Left ventricle myocardium superior (tissue), 1 donor: ENCODE measurements at regions not wholly inside any gene's neighbourhood (a gene's known extent, or its start where the extent isn't known, plus 50 kb on each side); places are given as distances from the start of the nearest gene placed in this dataset.

Experiments used
- ATAC-seq: fragments of 200-7000 bp; cut with Tn5 transposase; one replicate; pipeline ENCODE4 v1.9.1; 2020; ENCODE audit warnings: mild to moderate bottlenecking, moderate library complexity
- DNase-seq: peaks from one replicate; pipeline ENCODE4 v3.0.0-alpha.2; 2020
- intact Hi-C: fragments of 100-400 bp; cut with micrococcal nuclease; formaldehyde crosslinking; loops from one replicate; pipeline ENCODE4 v1.11.0; 2022
- donor health status: DM: no; HTN: yes; CAD: no; lungs with severe emphysema.

DNA sequence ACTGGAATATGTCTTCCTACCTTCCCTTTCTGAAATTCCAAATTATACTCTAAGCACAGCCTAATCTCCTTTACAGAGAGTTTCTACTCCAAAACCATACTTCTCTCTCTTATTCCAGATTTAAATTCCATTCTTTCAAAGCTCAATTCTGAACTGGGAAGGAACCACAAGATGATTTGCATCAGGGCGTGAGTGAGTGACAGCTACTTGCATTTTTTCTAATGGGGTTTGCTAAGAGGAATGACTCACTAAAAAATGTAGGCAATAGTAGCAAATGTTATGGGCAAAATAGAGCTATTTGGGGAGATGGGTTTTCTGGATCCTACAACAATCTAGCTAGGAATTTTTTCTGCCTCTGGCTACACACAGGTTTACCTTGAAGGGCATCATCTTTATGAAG is 244.6 kb upstream of the PSMD7 start:
- intact Hi-C loops, result no loop called here
- no peak for DNase-seq
- no peak for ATAC-seq

DNA sequence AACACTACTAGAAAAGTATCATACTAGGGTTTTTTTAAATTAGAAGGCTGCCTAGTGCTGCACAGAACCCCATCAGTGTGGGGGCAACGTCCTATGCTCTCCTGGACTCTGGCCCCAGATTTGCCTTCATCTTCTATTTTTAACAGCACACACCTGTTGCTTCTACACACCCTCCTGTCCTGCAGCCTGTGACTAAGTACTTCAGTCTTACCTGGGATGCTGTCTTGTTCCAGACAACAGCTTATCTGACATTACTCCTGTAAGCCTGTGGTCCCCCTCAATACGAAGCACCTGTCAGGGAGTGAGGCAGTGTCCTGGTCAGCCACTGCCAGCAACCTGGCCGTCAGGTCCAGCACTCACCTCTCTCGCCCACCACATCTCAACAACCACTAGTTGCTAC is 247.6 kb upstream of the PSMD7 start:
- ATAC-seq (no peak), DNase-seq (no peak)
- intact Hi-C loops, result no loop called here

DNA sequence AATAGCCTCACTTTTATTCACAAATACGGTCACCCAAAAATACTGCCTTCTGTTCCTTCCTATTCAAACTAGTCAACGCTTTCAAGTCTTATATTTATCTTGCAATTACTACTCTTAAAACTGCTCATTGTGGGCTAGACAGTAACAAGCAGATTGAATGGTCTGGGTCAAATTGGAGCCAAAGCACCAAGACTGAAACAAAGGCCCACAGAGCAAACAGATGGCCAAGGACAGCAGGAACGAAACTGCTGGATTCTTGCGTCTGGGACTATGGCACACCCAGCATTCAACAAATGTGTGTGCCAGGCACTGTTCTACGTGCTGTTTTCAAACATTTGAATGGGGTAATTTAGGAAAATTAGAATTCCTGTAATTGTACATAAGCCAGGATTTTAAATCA is 250.1 kb upstream of the PSMD7 start:
- intact Hi-C loops, result no loop called here
- DNase-seq (no peak), ATAC-seq (no peak)

- DNase-seq (no peak), ATAC-seq (no peak)
- intact Hi-C loops, result no loop called here
These were observed 251.1 kb upstream of the PSMD7 start for GRCh38 chr16:74045513-74045912.

DNA sequence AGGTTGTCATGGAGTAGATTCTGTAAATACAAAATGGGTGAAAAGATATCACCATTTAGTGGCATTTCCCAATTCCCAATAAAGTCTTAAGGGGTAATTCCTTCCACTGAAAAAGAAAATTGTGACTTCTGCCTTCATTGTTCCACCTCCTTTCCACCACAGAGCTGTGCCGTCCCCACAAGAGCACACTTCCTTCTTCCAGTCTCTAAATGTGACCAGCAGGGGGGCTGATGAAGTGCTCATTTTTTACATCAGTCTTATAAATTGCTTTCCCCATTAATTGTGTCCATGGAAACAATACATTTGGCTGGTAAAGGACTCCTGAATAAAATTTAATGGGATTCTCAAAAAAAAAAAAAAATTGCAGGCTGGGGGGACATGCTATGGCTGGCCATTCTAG is 260.8 kb upstream of the PSMD7 start:
- DNase-seq, result no peak
- no peak for ATAC-seq
- intact Hi-C loops, result no loop called here

- ATAC-seq (no peak), DNase-seq (no peak)
- intact Hi-C loops, result no loop called here
These were observed 261.8 kb upstream of the PSMD7 start for GRCh38 chr16:74034862-74035261.

GRCh38 chr16:74034200-74034599 is 262.4 kb upstream of the PSMD7 start:
- no peak for ATAC-seq

GRCh38 chr16:74033441-74033995 is 263.1 kb upstream of the PSMD7 start:
- intact Hi-C loops, result no loop called here
- no peak for DNase-seq
- no peak for ATAC-seq

More at GRCh38 chr16:74034200-74034599, 262.4 kb upstream of the PSMD7 start:
- intact Hi-C loops, result no loop called here
- DNase-seq, result no peak

DNA sequence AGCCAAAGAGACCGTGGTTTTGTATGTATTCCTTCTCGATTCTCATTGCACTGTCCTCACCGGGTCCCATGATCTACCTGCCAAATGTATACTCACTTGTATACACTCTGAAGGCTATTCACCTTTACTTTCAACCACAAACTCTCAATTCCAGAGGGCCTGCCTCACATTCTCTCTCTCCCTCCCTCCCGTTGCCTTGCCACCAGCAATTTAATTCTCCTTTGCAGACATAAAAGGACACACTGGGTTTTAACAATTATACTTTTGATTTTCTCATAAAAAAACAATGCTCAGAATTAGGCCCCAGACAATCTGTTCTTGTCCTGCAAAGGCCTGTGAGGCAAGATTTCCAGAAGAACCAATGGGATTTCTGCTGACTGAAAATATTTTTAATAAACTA is 265.1 kb upstream of the PSMD7 start:
- intact Hi-C loops, result no loop called here
- no peak for DNase-seq
- no peak for ATAC-seq

- intact Hi-C loops, result no loop called here
- ATAC-seq (no peak), DNase-seq (no peak)
These were observed 266.5 kb upstream of the PSMD7 start for GRCh38 chr16:74030000-74030706.

DNA sequence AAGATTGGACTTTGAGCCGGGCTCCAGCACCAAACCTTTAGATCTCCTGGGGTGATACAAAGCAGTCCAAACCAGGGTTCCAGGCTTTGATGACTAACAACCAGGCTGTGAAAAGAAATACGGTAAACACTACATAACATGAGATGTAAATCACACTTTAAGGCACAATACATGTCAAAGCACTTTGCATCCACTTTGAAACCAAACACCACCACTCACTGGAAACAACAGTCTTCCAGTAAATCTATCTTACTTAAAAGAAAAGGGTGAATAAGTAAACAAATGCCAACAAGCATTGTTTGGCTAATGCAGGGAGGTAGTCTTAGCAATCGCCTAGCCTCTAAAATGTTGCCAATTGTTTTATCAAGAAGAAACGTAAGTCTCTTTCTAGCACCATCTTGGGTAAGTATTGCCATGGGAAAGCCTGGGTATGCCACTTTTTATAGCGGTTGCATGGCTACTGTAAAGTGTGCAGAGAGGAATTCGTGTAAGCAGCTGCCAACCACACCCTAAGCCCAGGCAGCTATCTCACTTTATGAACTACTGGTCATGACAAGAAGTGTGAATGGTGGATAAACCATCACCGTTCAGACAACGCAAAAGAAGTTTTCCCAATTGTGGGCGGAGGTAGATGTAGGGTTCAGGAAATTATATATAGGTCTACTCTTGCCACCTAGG is 267.4 kb upstream of the PSMD7 start:
- DNase-seq (no peak), ATAC-seq (no peak)
- intact Hi-C loops, result no loop called here

- intact Hi-C loops, result no loop called here
- ATAC-seq (no peak), DNase-seq (no peak)
These were observed 270.0 kb upstream of the PSMD7 start for GRCh38 chr16:74026373-74027281.

DNA sequence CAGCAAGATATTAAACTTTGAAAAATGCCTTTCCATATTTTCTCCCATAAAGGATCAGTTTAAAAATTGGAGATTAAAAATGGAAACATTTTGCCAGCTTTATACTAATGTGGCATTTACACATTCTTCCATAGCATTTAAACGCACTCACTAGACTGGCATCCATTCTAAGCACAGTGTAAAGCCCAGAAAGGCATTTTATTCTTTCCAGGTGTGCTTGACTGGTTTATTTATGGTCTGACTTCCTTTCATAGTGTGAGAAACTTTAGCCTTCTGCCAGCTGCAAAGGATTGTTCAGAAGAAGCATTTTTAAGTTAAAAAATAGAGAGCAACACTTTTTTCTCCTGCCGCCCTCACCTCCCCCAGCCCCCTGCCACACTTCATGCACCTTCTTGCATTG is 271.7 kb upstream of the PSMD7 start:
- intact Hi-C loops, result no loop called here
- no peak for DNase-seq
- no peak for ATAC-seq

DNA sequence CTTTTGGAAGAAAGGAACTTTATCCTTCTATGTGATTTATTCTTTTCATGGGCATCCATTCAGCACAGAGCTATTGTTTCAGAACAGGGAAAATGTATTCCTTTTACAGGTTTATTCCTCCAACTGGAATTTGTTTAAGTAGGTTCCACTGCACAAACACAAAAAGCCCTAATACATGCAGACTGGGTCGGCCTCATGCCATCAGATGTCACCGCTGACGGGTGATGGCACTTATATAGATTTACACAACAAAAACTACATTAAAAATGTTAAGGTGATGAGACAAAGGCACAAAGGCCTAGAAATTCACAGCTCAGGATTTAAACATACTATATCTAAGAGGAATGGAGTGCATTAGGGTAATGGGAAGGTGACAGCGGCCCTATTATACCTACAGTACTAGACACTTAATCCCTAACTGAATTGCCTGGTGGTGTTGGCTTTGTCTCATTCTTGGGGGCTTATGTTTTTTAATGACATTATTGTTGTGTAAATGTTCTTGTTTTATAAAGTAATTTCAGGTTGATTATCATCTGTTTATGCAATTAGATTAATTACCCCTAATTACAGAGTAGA is 276.4 kb upstream of the PSMD7 start:
- intact Hi-C loops, result no loop called here
- DNase-seq (no peak), ATAC-seq (no peak)

GRCh38 chr16:74019612-74020011 is 277.0 kb upstream of the PSMD7 start:
- no peak for DNase-seq
- intact Hi-C loops, result no loop called here
- no peak for ATAC-seq

GRCh38 chr16:74015953-74016352 is 280.7 kb upstream of the PSMD7 start:
- DNase-seq (no peak), ATAC-seq (no peak)
- intact Hi-C loops, result no loop called here

GRCh38 chr16:73998707-73999106 is 297.9 kb upstream of the PSMD7 start:
- DNase-seq (no peak), ATAC-seq (no peak)
- intact Hi-C loops, result no loop called here

- intact Hi-C loops, result no loop called here
- ATAC-seq (no peak), DNase-seq (no peak)
These were observed 298.6 kb upstream of the PSMD7 start for GRCh38 chr16:73997971-73998370.

DNA sequence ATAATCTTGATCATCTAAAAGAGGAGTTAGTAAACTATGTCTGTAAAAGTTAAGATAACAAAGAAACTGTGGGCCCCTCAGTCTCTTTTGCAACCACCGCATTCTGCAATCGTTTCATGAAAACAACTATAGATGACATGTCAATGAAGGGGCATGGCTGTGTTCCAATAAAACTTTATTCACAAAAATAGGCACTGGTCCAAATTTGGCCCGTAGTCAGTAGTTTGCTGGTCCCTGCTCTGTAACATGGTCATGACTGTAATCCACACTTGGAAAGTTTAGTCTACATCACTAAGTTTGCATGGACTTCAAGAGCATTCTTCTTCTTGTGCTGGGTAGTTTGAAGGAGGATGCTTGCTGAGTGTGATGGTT is 299.3 kb upstream of the PSMD7 start:
- no peak for DNase-seq
- ATAC-seq, result no peak
- intact Hi-C loops, result no loop called here
